ENCODE measurements at regions not wholly inside any gene's neighbourhood (a gene's known extent, or its start where the extent isn't known, plus 50 kb on each side); places are given as distances from the start of the nearest gene placed in this dataset.

GRCh38 chr5:128762661-128763306 is 202.5 kb upstream of the SLC27A6 start:
- TF ChIP-seq SMC3 (IDR thresholded peaks at IDR 0.05; ENCODE audit: low read depth, low read length) (no peak), NFIC (IDR thresholded peaks at IDR 0.05; ENCODE audit: borderline replicate concordance) (no peak), NRF1 (IDR thresholded peaks at IDR 0.05; ENCODE audit: low read depth, low read length) (no peak), CTCF (IDR thresholded peaks at IDR 0.05) (no peak), CHD2 (IDR thresholded peaks at IDR 0.05; ENCODE audit: low read length, partially characterized antibody) (no peak), ELF1 (IDR thresholded peaks at IDR 0.05) (no peak)
